Thyroid gland (tissue), 4 donors: ENCODE measurements at regions not wholly inside any gene's neighbourhood (a gene's known extent, or its start where the extent isn't known, plus 50 kb on each side); places are given as distances from the start of the nearest gene placed in this dataset.
A peak's percentile ranks its signal among the peaks of the same experiment; 100 is the strongest.
"Not testable (repeated sequence)": the region's sequence is repeated elsewhere in the genome, so short reads cannot be mapped to it uniquely, and the experiment has no call there.

ENCODE experiments used
- DNase-seq, 2 donors: peaks; one replicate each; pipeline ENCODE4 v3.0.0-alpha.2; 2019
- H3K27ac ChIP-seq, 3 donors: fragments of 200-600 bp; sonication (generic); 1 replicate in 2 of 3; 2 replicates in 1 of 3; pipeline ENCODE4 v1.5.1; 2016 to 2019; ENCODE audit warnings: mild to moderate bottlenecking in 1 of 3, moderate library complexity in 1 of 3
- H3K27me3 ChIP-seq: fragments of 200-600 bp; sonication (generic); one replicate; pipeline ENCODE4 v1.5.1; 2019
- H3K36me3 ChIP-seq, 2 donors: fragments of 200-600 bp; sonication (generic); one replicate each; pipeline ENCODE4 v1.5.1; 2016 to 2019
- H3K4me1 ChIP-seq, 2 donors: fragments of 200-600 bp; sonication (generic); one replicate each; pipeline ENCODE4 v1.5.1; 2017 to 2019
- H3K4me3 ChIP-seq, 3 donors: fragments of 200-600 bp; sonication (generic); replicated peaks in 1 of 3; 1 replicate in 2 of 3; 2 replicates in 1 of 3; pipeline ENCODE4 v1.5.1; 2016; ENCODE audit warnings: mild to moderate bottlenecking in 1 of 3
- H3K9me3 ChIP-seq: fragments of 200-600 bp; sonication (generic); one replicate; pipeline ENCODE4 v1.5.1; 2017
- POLR2A ChIP-seq, 2 donors: fragments of 450-650 bp; IDR thresholded peaks; one replicate each; pipeline ENCODE4 v1.6.1; 2017; ENCODE audit warnings: antibody characterized with exemption in 2 of 2, mild to moderate bottlenecking in 2 of 2, moderate library complexity in 1 of 2
- WGBS, 2 donors: methylation state at CpG; one replicate each; pipeline ENCODE4 v1.1.5; 2017; 5-methylcytosine and 5-hydroxymethylcytosine counted together
- intact Hi-C: fragments of 100-400 bp; cut with DNase I; formaldehyde crosslinking; loops from one replicate; pipeline ENCODE4 v1.15.1; 2023
- TF ChIP-seq, protein P1 (sequence below), 6 experiments: fragments of 200-600 bp in 3 of 6; fragments of 450-650 bp in 3 of 6; sonication (generic) in 3 of 6; IDR thresholded peaks; one replicate each; pipeline ENCODE4 v1.5.1; 2016 to 2019; ENCODE audit warnings: antibody characterized with exemption in 6 of 6, mild to moderate bottlenecking in 2 of 6, inconsistent platforms in 1 of 6, moderate library complexity in 1 of 6

GRCh38 chr16:27600381-27600780, 50.4 kb downstream of the KATNIP start:
- no peaks in the 10 kb centered on the region for H3K27me3 ChIP-seq
- H3K4me1 ChIP-seq, result peaks cover 32 to 41% of the 10 kb centered on the region in 2 donors
- no peaks in the 10 kb centered on the region for H3K36me3 ChIP-seq
- intact Hi-C loops, result no loop called here
- TF ChIP-seq, protein P1, sequence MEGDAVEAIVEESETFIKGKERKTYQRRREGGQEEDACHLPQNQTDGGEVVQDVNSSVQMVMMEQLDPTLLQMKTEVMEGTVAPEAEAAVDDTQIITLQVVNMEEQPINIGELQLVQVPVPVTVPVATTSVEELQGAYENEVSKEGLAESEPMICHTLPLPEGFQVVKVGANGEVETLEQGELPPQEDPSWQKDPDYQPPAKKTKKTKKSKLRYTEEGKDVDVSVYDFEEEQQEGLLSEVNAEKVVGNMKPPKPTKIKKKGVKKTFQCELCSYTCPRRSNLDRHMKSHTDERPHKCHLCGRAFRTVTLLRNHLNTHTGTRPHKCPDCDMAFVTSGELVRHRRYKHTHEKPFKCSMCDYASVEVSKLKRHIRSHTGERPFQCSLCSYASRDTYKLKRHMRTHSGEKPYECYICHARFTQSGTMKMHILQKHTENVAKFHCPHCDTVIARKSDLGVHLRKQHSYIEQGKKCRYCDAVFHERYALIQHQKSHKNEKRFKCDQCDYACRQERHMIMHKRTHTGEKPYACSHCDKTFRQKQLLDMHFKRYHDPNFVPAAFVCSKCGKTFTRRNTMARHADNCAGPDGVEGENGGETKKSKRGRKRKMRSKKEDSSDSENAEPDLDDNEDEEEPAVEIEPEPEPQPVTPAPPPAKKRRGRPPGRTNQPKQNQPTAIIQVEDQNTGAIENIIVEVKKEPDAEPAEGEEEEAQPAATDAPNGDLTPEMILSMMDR (IDR thresholded peaks at IDR 0.05), result no peak
- TF ChIP-seq POLR2A (IDR thresholded peaks at IDR 0.05), result no peak
- peak overlapping the region; percentile 59 to 74 (median 73) for H3K27ac ChIP-seq
- no peaks in the 10 kb centered on the region for H3K9me3 ChIP-seq
- peak; percentile 66 to 75 for DNase-seq
- 34 to 62% methylated on average over 6 of the region's 6 CpGs for WGBS, 2 donors
- no peak overlapping the region for H3K4me3 ChIP-seq

DNA sequence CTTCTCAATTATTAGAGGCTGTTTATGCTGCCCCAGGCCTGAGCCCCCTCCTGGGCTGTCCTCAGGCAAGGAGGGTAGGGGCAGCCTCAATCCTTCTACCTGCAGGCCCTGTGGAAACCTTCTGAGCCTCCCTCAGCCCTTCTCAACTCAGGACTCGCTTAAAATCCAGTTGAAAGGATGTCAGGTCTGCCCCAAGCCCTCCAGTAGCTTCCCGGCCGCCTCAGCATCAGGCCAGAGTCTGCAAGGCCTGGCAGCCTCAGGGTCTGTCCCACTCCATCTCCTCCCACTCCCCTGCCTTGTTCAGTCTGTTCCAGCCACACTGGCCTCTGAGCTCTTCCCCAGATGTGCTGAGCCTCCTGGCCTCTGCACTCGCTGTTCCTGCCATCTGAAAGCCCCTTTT, 52.2 kb downstream of the KATNIP start:
- Histone ChIP-seq H3K36me3 (no peaks in the 10 kb centered on the region), H3K4me1 (peaks cover 24 to 30% of the 10 kb centered on the region in 2 donors), H3K4me3 (no peak overlapping the region), H3K27me3 (no peaks in the 10 kb centered on the region), H3K9me3 (no peaks in the 10 kb centered on the region), H3K27ac (peak overlapping the region in 2 of 3 donors; percentile 73 to 74)
- WGBS, 2 donors, result 90 to 94% methylated on average over 4 of the region's 4 CpGs
- intact Hi-C loops, result no loop called here
- TF ChIP-seq, protein P1 (IDR thresholded peaks at IDR 0.05), result no peak
- no peak for TF ChIP-seq POLR2A (IDR thresholded peaks at IDR 0.05)
- no peak for DNase-seq

DNA sequence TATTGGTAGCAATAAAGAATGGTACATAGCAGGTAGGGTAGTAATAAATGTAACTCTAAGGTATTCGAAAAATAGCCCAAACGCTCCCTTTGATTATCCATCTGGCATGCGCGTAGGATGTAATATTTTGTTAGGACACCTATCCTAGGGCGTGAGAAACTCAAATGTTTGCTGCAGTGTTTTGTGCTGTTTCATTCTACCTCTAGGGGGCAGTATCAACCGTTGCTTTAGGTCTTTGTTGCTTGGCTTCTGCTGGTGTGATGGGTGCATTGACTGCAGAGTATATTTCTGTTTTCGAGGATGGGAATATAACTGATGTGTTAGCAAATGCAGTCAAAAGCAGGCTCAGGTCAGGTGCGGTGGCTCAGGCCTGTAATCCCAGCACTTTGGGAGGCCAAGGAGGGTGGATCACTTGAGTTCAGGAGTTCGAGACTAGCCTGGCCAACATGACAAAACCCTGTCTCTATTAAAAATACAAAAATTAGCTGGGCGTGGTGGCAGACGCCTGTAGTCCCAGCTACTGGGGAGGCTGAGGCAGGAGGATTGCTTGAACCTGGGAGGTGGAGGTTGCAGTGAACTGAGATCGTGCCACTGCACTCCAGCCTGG, 55.7 kb downstream of the KATNIP start:
- intact Hi-C loops, result not testable (repeated sequence)
- TF ChIP-seq, protein P1 (IDR thresholded peaks at IDR 0.05), result peak; percentile 37 to 82 (median 68)
- WGBS, 2 donors, result 66% methylated on average over 12 of the region's 12 CpGs

GRCh38 chr16:27611340-27611739, 61.4 kb downstream of the KATNIP start:
- TF ChIP-seq POLR2A (IDR thresholded peaks at IDR 0.05), result no peak
- TF ChIP-seq, protein P1 (IDR thresholded peaks at IDR 0.05), result no peak
- Histone ChIP-seq H3K27ac (peak overlapping the region; percentile 87 to 92 (median 91)), H3K27me3 (no peaks in the 10 kb centered on the region), H3K4me1 (peaks cover 45 to 46% of the 10 kb centered on the region in 2 donors), H3K4me3 (no peak overlapping the region), H3K9me3 (no peaks in the 10 kb centered on the region), H3K36me3 (no peaks in the 10 kb centered on the region)
- intact Hi-C loops, result no loop called here
- 41 to 52% methylated on average over 5 of the region's 5 CpGs for WGBS, 2 donors
- DNase-seq, result peak; percentile 75 to 79

More for the DNA sequence above, 55.7 kb downstream of the KATNIP start:
- H3K4me3 ChIP-seq, H3K36me3 ChIP-seq, H3K27ac ChIP-seq, H3K9me3 ChIP-seq, H3K27me3 ChIP-seq: not testable (repeated sequence)
- peaks cover 12 to 19% of the 10 kb centered on the region in 2 donors for H3K4me1 ChIP-seq
- DNase-seq, result peak in 1 of 2 donors; percentile 24

DNA sequence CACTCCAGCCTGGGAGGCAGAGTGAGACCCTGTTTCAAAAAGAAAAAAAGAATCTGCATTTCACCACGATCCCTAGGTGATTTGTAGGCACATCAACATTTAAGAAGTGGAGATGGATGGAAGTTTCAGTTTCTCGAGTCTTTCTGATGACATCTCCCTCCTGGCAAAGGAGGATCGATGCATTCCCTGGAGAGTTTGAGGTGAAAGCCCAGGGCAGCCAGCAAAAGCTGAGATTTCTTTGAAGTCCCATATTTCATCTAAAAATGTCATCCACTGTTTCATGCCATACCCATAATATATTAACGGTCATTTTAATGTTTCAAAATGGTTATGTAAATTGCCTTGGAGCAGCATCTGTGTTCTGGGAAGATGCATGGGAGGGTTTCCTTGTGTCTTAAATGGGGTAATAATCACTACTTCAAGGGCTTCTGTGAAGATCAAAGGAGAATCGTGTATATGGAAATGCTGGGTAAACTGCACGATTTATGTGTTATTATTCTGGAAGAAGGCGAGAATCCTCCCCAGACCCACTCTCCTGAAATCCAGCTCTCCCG, 63.4 kb downstream of the KATNIP start:
- 71 to 78% methylated on average over 8 of the region's 8 CpGs for WGBS, 2 donors
- Histone ChIP-seq H3K36me3 (no peaks in the 10 kb centered on the region), H3K4me3 (no peak overlapping the region), H3K27ac (peak overlapping the region; percentile 87 to 92 (median 91)), H3K9me3 (no peaks in the 10 kb centered on the region), H3K4me1 (peaks cover 60 to 61% of the 10 kb centered on the region in 2 donors), H3K27me3 (no peaks in the 10 kb centered on the region)
- no peak for DNase-seq
- intact Hi-C loops, result no loop called here
- TF ChIP-seq POLR2A (IDR thresholded peaks at IDR 0.05), result no peak
- TF ChIP-seq, protein P1 (IDR thresholded peaks at IDR 0.05), result no peak
